GM18868 (cell line): ENCODE measurements at regions not wholly inside any gene's neighbourhood (a gene's known extent, or its start where the extent isn't known, plus 50 kb on each side); places are given as distances from the start of the nearest gene placed in this dataset.

Experiments
- ATAC-seq: cut with Tn5 transposase; IDR thresholded peaks from one replicate; pipeline ENCODE4 v1.9.1; 2021; ENCODE audit warnings: mild to moderate bottlenecking, moderate library complexity; ENCODE audit not compliant: unreplicated experiment

GRCh38 chr1:14511166-14511680, 87.3 kb upstream of the KAZN start:
- no peak for ATAC-seq

- ATAC-seq, result no peak
Observed at GRCh38 chr1:14511796-14512585, 86.5 kb upstream of the KAZN start.

GRCh38 chr1:14513111-14513510, 85.4 kb upstream of the KAZN start:
- ATAC-seq, result no peak

GRCh38 chr1:14514739-14515138, 83.7 kb upstream of the KAZN start:
- ATAC-seq, result no peak

- ATAC-seq, result peak; percentile 39
Observed at GRCh38 chr1:14516974-14517840, 81.3 kb upstream of the KAZN start.

- no peak for ATAC-seq
Observed at GRCh38 chr1:14517841-14518180, 80.7 kb upstream of the KAZN start.

GRCh38 chr1:14519976-14520375, 78.5 kb upstream of the KAZN start:
- no peak for ATAC-seq

GRCh38 chr1:14520514-14521163, 77.8 kb upstream of the KAZN start:
- ATAC-seq, result peak; percentile 35

GRCh38 chr1:14521622-14522021, 76.9 kb upstream of the KAZN start:
- no peak for ATAC-seq

- ATAC-seq, result no peak
Observed at GRCh38 chr1:14522077-14522925, 76.2 kb upstream of the KAZN start.

GRCh38 chr1:14522926-14523241, 75.6 kb upstream of the KAZN start:
- peak; percentile 80 for ATAC-seq

- ATAC-seq, result no peak
Observed at GRCh38 chr1:14524826-14525636, 73.5 kb upstream of the KAZN start.

- no peak for ATAC-seq
Observed at GRCh38 chr1:14529475-14529874, 69.0 kb upstream of the KAZN start.

- ATAC-seq, result no peak
Observed at GRCh38 chr1:14531519-14531918, 67.0 kb upstream of the KAZN start.

- no peak for ATAC-seq
Observed at GRCh38 chr1:14535619-14536355, 62.7 kb upstream of the KAZN start.

- no peak for ATAC-seq
Observed at GRCh38 chr1:14538335-14538734, 60.1 kb upstream of the KAZN start.

- ATAC-seq, result no peak
Observed at GRCh38 chr1:14539309-14539708, 59.2 kb upstream of the KAZN start.

GRCh38 chr1:14539953-14540563, 58.4 kb upstream of the KAZN start:
- no peak for ATAC-seq

GRCh38 chr1:14541348-14541747, 57.1 kb upstream of the KAZN start:
- ATAC-seq, result no peak
